Right lung (tissue), 2 donors: ENCODE measurements at regions not wholly inside any gene's neighbourhood (a gene's known extent, or its start where the extent isn't known, plus 50 kb on each side); places are given as distances from the start of the nearest gene placed in this dataset.

Experiments used
- DNase-seq, 2 donors: peaks; one replicate each; pipeline ENCODE4 v3.0.0-alpha.2; 2013

GRCh38 chr12:39240587-39240986 lies 202.3 kb downstream of the KIF21A start:
- DNase-seq, result no peak

GRCh38 chr12:39239490-39240486 lies 203.1 kb downstream of the KIF21A start:
- peak in 1 of 2 donors; percentile 1 for DNase-seq

- DNase-seq, result no peak
Observed at GRCh38 chr12:39237004-39237403, 205.9 kb downstream of the KIF21A start.

GRCh38 chr12:39235990-39236767 lies 206.7 kb downstream of the KIF21A start:
- no peak for DNase-seq

- no peak for DNase-seq
Observed at GRCh38 chr12:39230086-39230485, 212.8 kb downstream of the KIF21A start.

- DNase-seq, result no peak
Observed at GRCh38 chr12:39227218-39227617, 215.7 kb downstream of the KIF21A start.

- no peak for DNase-seq
Observed at GRCh38 chr12:39224971-39225370, 217.9 kb downstream of the KIF21A start.

GRCh38 chr12:39205969-39206368 lies 237.0 kb downstream of the KIF21A start:
- no peak for DNase-seq

- DNase-seq, result peak in 1 of 2 donors; percentile 6
Observed at GRCh38 chr12:39199351-39199750, 243.6 kb downstream of the KIF21A start.

GRCh38 chr12:39188689-39189088 lies 254.2 kb downstream of the KIF21A start:
- no peak for DNase-seq

GRCh38 chr12:39186744-39187143 lies 256.2 kb downstream of the KIF21A start:
- no peak for DNase-seq

GRCh38 chr12:39178837-39179236 lies 264.1 kb downstream of the KIF21A start:
- no peak for DNase-seq

- no peak for DNase-seq
Observed at GRCh38 chr12:39176356-39176755, 266.6 kb downstream of the KIF21A start.

GRCh38 chr12:39173726-39174125 lies 268.3 kb upstream of the CPNE8 start:
- no peak for DNase-seq

GRCh38 chr12:39165338-39165737 lies 259.9 kb upstream of the CPNE8 start:
- DNase-seq, result no peak

- no peak for DNase-seq
Observed at GRCh38 chr12:39161465-39162085, 256.2 kb upstream of the CPNE8 start.

- no peak for DNase-seq
Observed at GRCh38 chr12:39157696-39158342, 252.4 kb upstream of the CPNE8 start.

GRCh38 chr12:39145175-39145999 lies 240.0 kb upstream of the CPNE8 start:
- DNase-seq, result peak in 1 of 2 donors; percentile 39

- no peak for DNase-seq
Observed at GRCh38 chr12:39144613-39145061, 239.2 kb upstream of the CPNE8 start.

- DNase-seq, result no peak
Observed at GRCh38 chr12:39138268-39138667, 232.9 kb upstream of the CPNE8 start.

- no peak for DNase-seq
Observed at GRCh38 chr12:39127401-39127800, 222.0 kb upstream of the CPNE8 start.
